Mucosa of descending colon (tissue), 3 donors: ENCODE measurements at regions not wholly inside any gene's neighbourhood (a gene's known extent, or its start where the extent isn't known, plus 50 kb on each side); places are given as distances from the start of the nearest gene placed in this dataset.

Source experiments
- ATAC-seq: fragments of 200-7000 bp; cut with Tn5 transposase; one replicate; pipeline ENCODE4 v1.9.1; 2020; ENCODE audit warnings: mild to moderate bottlenecking, moderate library complexity
- DNase-seq, 3 donors: peaks; one replicate each; pipeline ENCODE4 v3.0.0-alpha.2; 2020
- H3K36me3 ChIP-seq: fragments of 200-600 bp; one replicate; pipeline ENCODE4 v1.8.0; 2021; ENCODE audit warnings: low read depth, mild to moderate bottlenecking
- H3K4me1 ChIP-seq: fragments of 200-600 bp; one replicate; pipeline ENCODE4 v1.8.0; 2021; ENCODE audit warnings: low read depth, mild to moderate bottlenecking
- H3K4me3 ChIP-seq: fragments of 200-600 bp; one replicate; pipeline ENCODE4 v1.8.0; 2021; ENCODE audit warnings: mild to moderate bottlenecking
- H3K9me3 ChIP-seq: fragments of 200-600 bp; one replicate; pipeline ENCODE4 v1.8.0; 2021; ENCODE audit warnings: mild to moderate bottlenecking
- CTCF ChIP-seq: fragments of 200-600 bp; IDR thresholded peaks from one replicate; pipeline ENCODE4 v1.8.0; 2022; ENCODE audit warnings: antibody characterized with exemption, mild to moderate bottlenecking
- intact Hi-C, 2 donors: fragments of 100-400 bp; cut with DNase I in 1 of 2; cut with micrococcal nuclease in 1 of 2; formaldehyde crosslinking; loops; one replicate each; pipeline versions ENCODE4 v1.11.0 to v1.11.1; 2022; cut with DNase I, micrococcal nuclease
- donor health status: DM: no; HTN: no; CAD: no; lungs with moderate emphysema.
- donor health status: DM: no; HTN: no; CAD: no.
- donor health status: DM: no; HTN: yes; CAD: no.

GRCh38 chr6:139531148-139532115, 157.0 kb upstream of the CITED2 start:
- no peaks in the 10 kb centered on the region for H3K9me3 ChIP-seq
- no peak for TF ChIP-seq CTCF
- intact Hi-C loops, result loop anchor here in 1 of 2 donors (10.0 kb wide), 1 partner anchor 157 kb away; the partner anchor contains the start of gene CITED2
- no peak overlapping the region for H3K4me3 ChIP-seq
- peaks cover 35% of the 10 kb centered on the region for H3K4me1 ChIP-seq
- no peaks in the 10 kb centered on the region for H3K36me3 ChIP-seq
- ATAC-seq (peak; percentile 43), DNase-seq (peak in 1 of 3 donors; percentile 42)

- no peak for DNase-seq
- Histone ChIP-seq H3K4me1 (peaks cover 26% of the 10 kb centered on the region), H3K9me3 (no peaks in the 10 kb centered on the region), H3K4me3 (no peak overlapping the region), H3K36me3 (no peaks in the 10 kb centered on the region)
- no peak for TF ChIP-seq CTCF
- ATAC-seq, result no peak
- intact Hi-C loops, result loop anchor here in 1 of 2 donors (10.0 kb wide), 1 partner anchor 156 kb away; the partner anchor contains the start of gene CITED2
Measured at GRCh38 chr6:139530561-139530960, 156.1 kb upstream of the CITED2 start.

GRCh38 chr6:139529420-139529819, 155.0 kb upstream of the CITED2 start:
- Histone ChIP-seq H3K9me3 (no peaks in the 10 kb centered on the region), H3K4me3 (no peak overlapping the region), H3K4me1 (peaks cover 15% of the 10 kb centered on the region), H3K36me3 (no peaks in the 10 kb centered on the region)
- DNase-seq (no peak), ATAC-seq (no peak)
- no peak for TF ChIP-seq CTCF
- intact Hi-C loops, result no loop called here

GRCh38 chr6:139528471-139528870, 154.0 kb upstream of the CITED2 start:
- TF ChIP-seq CTCF, result no peak
- ATAC-seq (no peak), DNase-seq (no peak)
- Histone ChIP-seq H3K9me3 (no peaks in the 10 kb centered on the region), H3K4me1 (peaks cover 7% of the 10 kb centered on the region), H3K4me3 (no peak overlapping the region), H3K36me3 (no peaks in the 10 kb centered on the region)
- intact Hi-C loops, result no loop called here

- TF ChIP-seq CTCF, result no peak
- intact Hi-C loops, result no loop called here
- no peaks in the 10 kb centered on the region for H3K36me3 ChIP-seq
- DNase-seq (no peak), ATAC-seq (no peak)
- no peaks in the 10 kb centered on the region for H3K9me3 ChIP-seq
- H3K4me3 ChIP-seq, result no peak overlapping the region
- no peaks in the 10 kb centered on the region for H3K4me1 ChIP-seq
Measured at GRCh38 chr6:139525415-139525814, 151.0 kb upstream of the CITED2 start.
